ENCODE measurements at regions not wholly inside any gene's neighbourhood (a gene's known extent, or its start where the extent isn't known, plus 50 kb on each side); places are given as distances from the start of the nearest gene placed in this dataset.

GRCh38 chr10:111458256-111458655, 381.4 kb downstream of the ADRA2A start:
- Mint-ChIP-seq H3K9me3 (no peaks in the 10 kb centered on the region), H3K4me3 (no peak overlapping the region), H3K27ac (no peak overlapping the region), H3K4me1 (ENCODE audit: low read depth) (no peaks in the 10 kb centered on the region), H3K36me3 (ENCODE audit: low read depth) (no peaks in the 10 kb centered on the region), H3K27me3 (ENCODE audit: insufficient read depth) (no peaks in the 10 kb centered on the region)
- intact Hi-C loops (cut with micrococcal nuclease): no loop called here
- no peak for DNase-seq (ENCODE audit: low spot score)

GRCh38 chr10:111459967-111460366, 383.1 kb downstream of the ADRA2A start:
- Mint-ChIP-seq H3K36me3 (ENCODE audit: low read depth) (no peaks in the 10 kb centered on the region), H3K9me3 (no peaks in the 10 kb centered on the region), H3K4me3 (no peak overlapping the region), H3K27me3 (ENCODE audit: insufficient read depth) (no peaks in the 10 kb centered on the region), H3K4me1 (ENCODE audit: low read depth) (no peaks in the 10 kb centered on the region), H3K27ac (no peak overlapping the region)
- intact Hi-C loops (cut with micrococcal nuclease): no loop called here
- DNase-seq (ENCODE audit: low spot score): no peak

- H3K27ac Mint-ChIP-seq: no peak overlapping the region
- intact Hi-C loops (cut with micrococcal nuclease): no loop called here
- no peaks in the 10 kb centered on the region for H3K36me3 Mint-ChIP-seq (ENCODE audit: low read depth)
- H3K4me1 Mint-ChIP-seq (ENCODE audit: low read depth): no peaks in the 10 kb centered on the region
- no peak for DNase-seq (ENCODE audit: low spot score)
- H3K9me3 Mint-ChIP-seq: no peaks in the 10 kb centered on the region
- H3K27me3 Mint-ChIP-seq (ENCODE audit: insufficient read depth): no peaks in the 10 kb centered on the region
- H3K4me3 Mint-ChIP-seq: no peak overlapping the region
These were observed 395.6 kb downstream of the ADRA2A start for GRCh38 chr10:111472445-111472844.

DNA sequence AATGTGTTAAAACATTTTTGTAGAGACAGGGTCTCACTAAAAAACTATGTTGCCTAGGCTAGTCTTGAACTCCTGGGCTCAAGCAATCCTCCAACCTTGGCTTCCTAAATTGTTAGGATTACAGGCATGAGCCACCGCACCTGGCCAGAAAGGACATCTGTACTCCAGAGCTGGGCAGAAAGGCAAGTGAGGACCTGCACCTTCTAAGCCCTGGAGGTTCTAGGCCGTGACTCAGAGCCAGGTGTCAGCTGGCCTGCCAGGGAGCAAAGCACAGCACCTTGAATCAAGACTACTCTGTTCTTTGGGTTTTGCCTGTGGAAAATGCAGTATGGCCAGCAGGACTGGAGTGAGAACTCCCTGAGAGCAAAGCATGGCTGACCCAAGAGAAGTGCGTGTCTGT, 396.5 kb downstream of the ADRA2A start:
- H3K4me1 Mint-ChIP-seq (ENCODE audit: low read depth): no peaks in the 10 kb centered on the region
- no peaks in the 10 kb centered on the region for H3K27me3 Mint-ChIP-seq (ENCODE audit: insufficient read depth)
- no peak overlapping the region for H3K4me3 Mint-ChIP-seq
- no peak for DNase-seq (ENCODE audit: low spot score)
- H3K9me3 Mint-ChIP-seq: no peaks in the 10 kb centered on the region
- intact Hi-C loops (cut with micrococcal nuclease): no loop called here
- no peaks in the 10 kb centered on the region for H3K36me3 Mint-ChIP-seq (ENCODE audit: low read depth)
- H3K27ac Mint-ChIP-seq: no peak overlapping the region

DNA sequence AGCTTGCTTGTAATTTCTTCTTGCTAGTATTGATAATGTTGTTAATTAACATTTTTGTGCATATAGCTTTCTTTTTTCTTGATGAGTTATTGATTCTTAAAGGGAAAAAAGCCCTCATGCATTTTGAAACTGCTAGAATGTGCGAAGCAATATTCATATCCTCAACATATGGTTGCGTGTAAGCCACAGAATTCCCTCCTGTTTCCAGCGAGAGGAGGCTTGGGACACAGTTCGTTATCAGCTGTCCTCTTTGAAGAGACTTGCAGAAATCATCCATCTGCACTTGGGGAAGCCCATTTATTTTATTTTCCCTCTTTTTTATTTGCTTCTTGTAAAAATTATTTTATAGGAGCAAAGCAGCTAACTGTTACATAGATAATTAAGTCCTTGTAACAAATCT, 398.0 kb downstream of the ADRA2A start:
- intact Hi-C loops (cut with micrococcal nuclease): no loop called here
- Mint-ChIP-seq H3K27me3 (ENCODE audit: insufficient read depth) (no peaks in the 10 kb centered on the region), H3K9me3 (no peaks in the 10 kb centered on the region), H3K27ac (no peak overlapping the region), H3K36me3 (ENCODE audit: low read depth) (no peaks in the 10 kb centered on the region), H3K4me1 (ENCODE audit: low read depth) (no peaks in the 10 kb centered on the region), H3K4me3 (no peak overlapping the region)
- no peak for DNase-seq (ENCODE audit: low spot score)

DNA sequence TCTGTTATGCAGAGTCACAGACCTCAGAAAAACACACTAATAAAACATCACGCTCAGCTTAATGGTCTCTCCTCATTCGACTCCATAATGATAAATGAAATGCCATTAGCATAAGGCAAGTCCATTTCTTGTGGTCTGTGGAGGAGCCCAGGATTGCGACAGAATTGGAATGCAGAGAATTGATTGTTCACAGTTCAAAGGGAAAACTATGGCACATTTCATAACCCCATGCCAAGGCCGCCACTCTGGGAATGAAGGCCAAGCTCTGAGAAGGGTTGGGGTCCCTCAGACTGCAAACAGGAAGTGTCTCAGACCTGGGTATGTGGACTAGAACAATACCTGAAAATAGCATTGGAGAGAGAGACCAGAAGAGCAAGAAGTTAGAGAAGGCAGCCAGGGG, 398.9 kb downstream of the ADRA2A start:
- no peaks in the 10 kb centered on the region for H3K27me3 Mint-ChIP-seq (ENCODE audit: insufficient read depth)
- no peaks in the 10 kb centered on the region for H3K36me3 Mint-ChIP-seq (ENCODE audit: low read depth)
- no peak for DNase-seq (ENCODE audit: low spot score)
- intact Hi-C loops (cut with micrococcal nuclease): no loop called here
- no peak overlapping the region for H3K27ac Mint-ChIP-seq
- no peak overlapping the region for H3K4me3 Mint-ChIP-seq
- no peaks in the 10 kb centered on the region for H3K4me1 Mint-ChIP-seq (ENCODE audit: low read depth)
- no peaks in the 10 kb centered on the region for H3K9me3 Mint-ChIP-seq

GRCh38 chr10:111478651-111479050, 401.8 kb downstream of the ADRA2A start:
- DNase-seq (ENCODE audit: low spot score): no peak
- H3K9me3 Mint-ChIP-seq: no peaks in the 10 kb centered on the region
- no peaks in the 10 kb centered on the region for H3K36me3 Mint-ChIP-seq (ENCODE audit: low read depth)
- no peaks in the 10 kb centered on the region for H3K4me1 Mint-ChIP-seq (ENCODE audit: low read depth)
- H3K27ac Mint-ChIP-seq: no peak overlapping the region
- intact Hi-C loops (cut with micrococcal nuclease): no loop called here
- H3K4me3 Mint-ChIP-seq: no peak overlapping the region
- H3K27me3 Mint-ChIP-seq (ENCODE audit: insufficient read depth): no peaks in the 10 kb centered on the region

- Mint-ChIP-seq H3K9me3 (no peaks in the 10 kb centered on the region), H3K27me3 (ENCODE audit: insufficient read depth) (no peaks in the 10 kb centered on the region), H3K27ac (no peak overlapping the region), H3K4me1 (ENCODE audit: low read depth) (no peaks in the 10 kb centered on the region), H3K36me3 (ENCODE audit: low read depth) (no peaks in the 10 kb centered on the region), H3K4me3 (no peak overlapping the region)
- no peak for DNase-seq (ENCODE audit: low spot score)
- intact Hi-C loops (cut with micrococcal nuclease): no loop called here
These were observed 403.1 kb downstream of the ADRA2A start for GRCh38 chr10:111479966-111480365.

- DNase-seq (ENCODE audit: low spot score): no peak
- H3K4me1 Mint-ChIP-seq (ENCODE audit: low read depth): no peaks in the 10 kb centered on the region
- H3K27ac Mint-ChIP-seq: no peak overlapping the region
- no peaks in the 10 kb centered on the region for H3K27me3 Mint-ChIP-seq (ENCODE audit: insufficient read depth)
- intact Hi-C loops (cut with micrococcal nuclease): no loop called here
- H3K36me3 Mint-ChIP-seq (ENCODE audit: low read depth): no peaks in the 10 kb centered on the region
- H3K9me3 Mint-ChIP-seq: no peaks in the 10 kb centered on the region
- no peak overlapping the region for H3K4me3 Mint-ChIP-seq
These were observed 404.5 kb downstream of the ADRA2A start for GRCh38 chr10:111481261-111481826.

- no peaks in the 10 kb centered on the region for H3K27me3 Mint-ChIP-seq (ENCODE audit: insufficient read depth)
- no peak overlapping the region for H3K4me3 Mint-ChIP-seq
- intact Hi-C loops (cut with micrococcal nuclease): no loop called here
- no peaks in the 10 kb centered on the region for H3K4me1 Mint-ChIP-seq (ENCODE audit: low read depth)
- no peaks in the 10 kb centered on the region for H3K36me3 Mint-ChIP-seq (ENCODE audit: low read depth)
- DNase-seq (ENCODE audit: low spot score): no peak
- H3K27ac Mint-ChIP-seq: no peak overlapping the region
- H3K9me3 Mint-ChIP-seq: no peaks in the 10 kb centered on the region
These were observed 405.0 kb downstream of the ADRA2A start for GRCh38 chr10:111481866-111482265.

DNA sequence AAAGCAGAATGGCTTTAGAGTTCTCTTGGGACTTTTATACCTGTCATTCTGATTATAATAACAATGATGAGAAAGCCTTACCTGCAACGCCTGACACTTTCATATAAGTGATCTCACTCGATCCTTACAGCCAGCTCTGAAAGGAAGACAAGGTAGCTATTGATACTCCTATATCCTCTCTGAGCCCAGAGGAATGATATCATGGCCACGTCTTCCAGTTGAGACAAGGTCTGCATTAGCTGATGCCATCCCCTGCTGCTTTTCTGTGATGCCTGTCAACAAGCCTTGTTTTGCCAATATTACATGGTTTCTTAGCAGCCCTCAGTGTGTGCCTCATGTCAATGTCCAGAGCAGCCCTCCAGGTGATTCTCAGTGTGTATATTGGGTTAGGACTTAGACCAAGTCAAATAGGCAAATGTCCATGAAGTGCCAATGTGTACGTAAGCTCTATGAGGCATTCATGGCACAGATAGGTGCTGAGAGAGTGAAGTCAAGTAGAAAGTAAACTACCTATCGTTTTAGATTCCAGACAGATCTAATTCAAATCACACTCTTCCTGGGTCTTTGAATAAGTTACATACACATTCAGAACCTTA, 405.9 kb downstream of the ADRA2A start:
- H3K36me3 Mint-ChIP-seq (ENCODE audit: low read depth): no peaks in the 10 kb centered on the region
- no peak overlapping the region for H3K4me3 Mint-ChIP-seq
- no peaks in the 10 kb centered on the region for H3K27me3 Mint-ChIP-seq (ENCODE audit: insufficient read depth)
- no peak for DNase-seq (ENCODE audit: low spot score)
- intact Hi-C loops (cut with micrococcal nuclease): no loop called here
- H3K9me3 Mint-ChIP-seq: peaks cover 4% of the 10 kb centered on the region
- no peaks in the 10 kb centered on the region for H3K4me1 Mint-ChIP-seq (ENCODE audit: low read depth)
- no peak overlapping the region for H3K27ac Mint-ChIP-seq

- Mint-ChIP-seq H3K27me3 (ENCODE audit: insufficient read depth) (no peaks in the 10 kb centered on the region), H3K4me3 (no peak overlapping the region), H3K27ac (no peak overlapping the region), H3K36me3 (ENCODE audit: low read depth) (no peaks in the 10 kb centered on the region), H3K4me1 (ENCODE audit: low read depth) (no peaks in the 10 kb centered on the region), H3K9me3 (peaks cover 24% of the 10 kb centered on the region)
- no peak for DNase-seq (ENCODE audit: low spot score)
- intact Hi-C loops (cut with micrococcal nuclease): no loop called here
These were observed 408.9 kb downstream of the ADRA2A start for GRCh38 chr10:111485767-111486166.

- Mint-ChIP-seq H3K4me3 (no peak overlapping the region), H3K9me3 (peaks cover 30% of the 10 kb centered on the region), H3K27ac (no peak overlapping the region), H3K4me1 (ENCODE audit: low read depth) (no peaks in the 10 kb centered on the region), H3K36me3 (ENCODE audit: low read depth) (no peaks in the 10 kb centered on the region), H3K27me3 (ENCODE audit: insufficient read depth) (no peaks in the 10 kb centered on the region)
- intact Hi-C loops (cut with micrococcal nuclease): no loop called here
- DNase-seq (ENCODE audit: low spot score): no peak
These were observed 409.5 kb downstream of the ADRA2A start for GRCh38 chr10:111486346-111486745.

DNA sequence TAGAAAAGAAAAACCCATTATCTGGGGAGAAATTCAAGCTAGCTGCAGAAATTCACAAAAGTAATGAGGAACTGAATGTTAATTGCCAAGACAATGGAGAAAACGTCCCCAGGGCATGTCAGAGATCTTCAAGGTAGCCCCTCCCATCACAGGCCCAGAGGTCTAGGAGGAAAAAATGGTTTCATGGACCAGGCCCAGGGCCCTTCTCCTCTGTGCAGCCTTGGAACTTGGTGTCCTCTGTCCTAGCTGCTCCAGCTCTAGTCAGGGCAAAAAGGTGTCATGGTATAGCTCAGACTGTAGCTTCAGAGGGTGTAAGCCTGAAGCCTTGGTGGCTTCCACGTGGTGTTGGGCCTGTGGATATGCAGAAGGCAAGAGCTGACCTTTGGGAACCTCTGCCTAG, 411.8 kb downstream of the ADRA2A start:
- H3K36me3 Mint-ChIP-seq (ENCODE audit: low read depth): no peaks in the 10 kb centered on the region
- no peak overlapping the region for H3K4me3 Mint-ChIP-seq
- peaks cover 43% of the 10 kb centered on the region for H3K9me3 Mint-ChIP-seq
- no peaks in the 10 kb centered on the region for H3K27me3 Mint-ChIP-seq (ENCODE audit: insufficient read depth)
- DNase-seq (ENCODE audit: low spot score): no peak
- no peaks in the 10 kb centered on the region for H3K4me1 Mint-ChIP-seq (ENCODE audit: low read depth)
- intact Hi-C loops (cut with micrococcal nuclease): no loop called here
- no peak overlapping the region for H3K27ac Mint-ChIP-seq

All from activated T-helper 1 cell treated with anti-CD3 and anti-CD28 coated beads, Interleukin-12 subunit alpha, Interleukin-12 subunit beta, Interleukin-2, Interleukin-4 antibody, amounts not matched to agents 30 ng/mL and 10 ng/mL and 1 ng/mL, durations not matched to agents 14 hours and 24 hours and 36 hours (primary cell).